Fibroblast of the conjunctiva (primary cell): ENCODE measurements at regions not wholly inside any gene's neighbourhood (a gene's known extent, or its start where the extent isn't known, plus 50 kb on each side); places are given as distances from the start of the nearest gene placed in this dataset.
"Not testable (repeated sequence)": the region's sequence is repeated elsewhere in the genome, so short reads cannot be mapped to it uniquely, and the experiment has no call there.

Experiments
- DNase-seq: peaks from one replicate; pipeline ENCODE4 v3.0.0-alpha.2; 2010; ENCODE audit warnings: low read depth

DNA sequence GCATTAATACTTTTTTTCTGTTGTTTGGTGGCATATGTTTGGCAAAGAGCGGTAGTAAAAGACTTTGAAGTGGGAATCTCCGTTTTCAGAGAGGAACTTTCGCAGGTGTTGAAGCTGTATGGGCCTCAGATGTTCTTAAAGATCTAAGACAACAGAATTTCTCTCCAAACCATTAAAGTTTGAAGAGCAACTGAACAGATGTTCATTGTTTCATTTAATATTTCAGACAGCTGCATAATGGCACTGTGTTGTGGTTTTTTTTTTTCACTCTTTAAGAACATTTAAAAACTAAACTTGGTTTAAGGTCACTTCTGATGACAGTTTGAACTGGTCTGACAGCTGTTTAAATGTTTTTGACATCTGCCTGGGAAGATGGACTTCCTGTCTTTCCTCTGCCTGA is 882.7 kb upstream of the PCDH10 start:
- no peak for DNase-seq

DNA sequence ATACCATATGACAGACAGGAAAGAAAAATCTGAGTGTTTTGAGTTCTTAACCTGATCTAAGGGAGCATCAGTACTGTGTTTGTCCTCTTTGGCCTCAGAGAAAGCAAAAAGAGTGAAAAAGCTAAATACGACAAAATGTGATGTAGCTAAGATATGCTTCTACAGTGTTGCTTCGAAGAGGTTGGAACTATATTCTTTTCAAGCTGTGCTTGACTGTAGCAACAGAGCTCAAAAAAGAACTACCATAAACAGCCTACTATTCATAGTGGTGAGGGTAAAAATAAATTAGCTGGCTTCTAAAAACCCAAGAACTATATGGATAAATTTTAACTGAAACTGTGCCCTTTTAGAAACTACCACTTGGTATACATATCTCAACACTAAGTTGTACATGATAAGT is 881.8 kb upstream of the PCDH10 start:
- DNase-seq = no peak

DNA sequence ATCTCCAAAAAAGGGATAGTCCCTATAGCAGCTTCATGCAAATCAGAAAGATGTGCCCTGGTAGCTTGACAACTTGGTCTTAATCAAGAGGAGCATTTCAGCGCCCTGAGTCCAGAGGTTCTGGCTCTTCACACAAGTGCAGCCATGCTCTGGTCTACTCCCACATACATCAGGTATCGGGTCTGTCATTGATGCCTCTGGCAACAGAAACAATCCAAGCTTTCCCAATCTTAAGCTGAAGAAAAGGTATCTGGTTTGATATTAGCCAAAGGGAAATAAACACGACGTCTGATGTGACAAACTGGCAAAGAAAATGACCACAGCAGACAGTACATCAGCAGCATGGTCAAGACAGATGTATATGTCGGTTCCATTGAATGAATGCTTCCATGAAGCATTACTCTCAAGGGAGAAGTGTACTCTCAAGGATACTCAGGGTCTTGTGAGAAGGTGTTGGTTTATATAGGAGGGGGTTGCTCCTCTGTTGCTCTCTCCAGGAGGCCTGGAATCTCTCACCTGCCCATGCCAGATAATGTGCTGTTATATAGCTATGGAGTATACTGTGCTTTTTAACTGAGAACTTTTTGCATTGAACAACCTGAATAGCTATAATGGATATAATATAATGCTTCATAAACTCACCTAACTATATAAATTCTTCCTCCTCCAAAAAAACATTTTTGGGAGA is 879.6 kb upstream of the PCDH10 start:
- DNase-seq = no peak

DNA sequence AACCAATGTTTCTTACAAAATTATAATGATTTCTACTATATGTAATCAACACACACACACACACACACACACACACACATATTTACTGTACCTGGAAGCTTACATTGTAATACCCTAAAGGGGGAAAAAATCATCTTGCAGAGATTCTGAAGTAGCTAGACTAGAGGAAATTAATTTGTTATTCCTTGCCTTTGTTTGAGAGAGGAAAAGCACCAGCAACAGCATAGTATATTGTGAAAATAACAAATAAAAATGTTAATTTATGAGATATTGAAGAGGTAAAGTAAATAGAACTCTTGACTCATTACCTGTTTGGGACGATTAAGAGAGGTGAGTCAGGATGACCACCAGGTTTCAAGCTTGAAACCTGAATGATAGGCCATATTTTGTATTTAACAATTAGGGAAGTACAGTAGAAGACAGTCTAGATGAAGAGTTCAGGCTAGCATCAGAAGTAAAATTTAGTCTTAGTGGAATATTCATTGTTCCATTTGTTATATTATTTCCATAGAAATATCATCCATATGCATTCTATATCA is 873.4 kb upstream of the PCDH10 start:
- DNase-seq = no peak

DNA sequence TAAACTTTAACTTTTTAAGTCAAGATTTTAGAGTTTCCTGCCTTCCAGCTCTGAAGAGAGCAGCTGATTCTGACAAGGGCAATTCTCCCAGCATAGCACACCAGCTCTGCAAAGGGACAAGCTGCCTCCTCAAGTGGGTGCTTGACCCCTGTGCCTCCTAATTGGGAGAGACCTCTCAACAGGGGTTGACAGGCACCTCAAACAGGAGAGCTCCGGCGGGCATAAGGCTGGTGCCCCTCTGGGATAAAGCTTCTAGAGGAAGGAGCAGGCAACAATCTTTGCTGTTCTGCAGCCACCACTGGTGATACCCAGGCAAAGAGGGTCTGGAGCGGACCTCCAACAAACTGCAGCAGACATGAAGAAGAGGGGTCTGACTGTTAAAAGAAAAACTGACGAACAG is 872.9 kb upstream of the PCDH10 start:
- no peak for DNase-seq

DNA sequence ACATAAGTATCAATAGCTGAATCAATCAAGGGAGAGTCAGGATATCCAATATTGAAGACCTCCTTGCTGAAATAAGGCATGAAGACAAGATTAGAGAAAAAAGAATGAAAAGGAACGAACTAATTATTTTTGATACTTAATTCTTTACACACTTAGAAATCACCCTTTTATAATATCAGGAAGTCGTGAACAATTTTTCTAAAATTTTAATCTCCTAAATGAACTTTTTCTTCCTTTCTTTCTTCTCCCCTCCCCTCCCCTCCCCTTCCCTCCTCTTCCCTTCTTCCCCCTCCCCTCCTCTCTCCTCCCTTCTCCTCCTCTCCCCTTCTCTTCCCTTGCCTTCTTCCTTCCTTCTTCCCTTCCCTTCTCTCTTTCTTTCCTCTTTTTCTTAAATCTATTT is 872.1 kb upstream of the PCDH10 start:
- no peak for DNase-seq

DNA sequence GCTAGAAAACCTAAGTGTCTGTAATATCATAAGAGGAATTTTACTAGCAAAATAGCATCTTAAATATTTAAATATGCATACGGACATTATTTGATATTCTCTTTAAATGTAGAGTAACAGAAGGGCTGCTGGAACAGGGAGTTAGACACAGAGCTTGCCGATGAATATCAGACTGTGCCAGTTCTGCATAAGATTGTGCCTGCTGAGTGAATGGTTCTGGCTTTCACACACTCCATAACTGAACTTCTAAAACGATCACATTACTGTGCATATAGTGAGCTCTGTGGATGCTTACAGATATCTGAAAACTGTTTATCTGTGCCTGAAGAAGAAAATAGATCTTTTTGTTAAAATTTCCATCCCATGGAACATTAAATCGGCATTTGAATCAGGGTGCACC is 867.4 kb upstream of the PCDH10 start:
- DNase-seq = no peak

DNA sequence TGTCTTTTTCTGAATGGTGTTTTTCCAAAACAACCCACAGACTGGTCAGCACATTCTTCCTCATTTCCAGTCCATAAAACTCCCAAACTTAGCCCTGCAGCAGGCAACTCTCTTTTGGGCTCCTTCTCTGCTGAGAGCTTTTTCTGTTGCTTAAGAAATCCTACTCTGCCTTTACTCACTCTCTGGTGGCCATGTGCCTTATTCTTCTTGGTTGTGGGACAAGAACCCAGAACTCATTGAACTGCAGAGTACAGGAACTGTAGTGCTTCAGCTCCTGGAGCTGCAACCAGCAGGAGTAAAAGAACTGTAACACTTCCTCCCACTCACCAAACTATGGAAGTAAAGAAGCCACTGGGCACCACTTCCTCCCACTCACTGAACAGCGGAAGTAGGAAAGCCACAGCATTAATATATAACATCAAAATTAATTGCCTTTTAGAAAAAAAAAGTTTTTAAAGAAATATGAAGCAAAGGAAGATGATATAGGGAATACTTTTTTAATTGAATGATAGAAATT is 864.1 kb upstream of the PCDH10 start:
- no peak for DNase-seq

DNA sequence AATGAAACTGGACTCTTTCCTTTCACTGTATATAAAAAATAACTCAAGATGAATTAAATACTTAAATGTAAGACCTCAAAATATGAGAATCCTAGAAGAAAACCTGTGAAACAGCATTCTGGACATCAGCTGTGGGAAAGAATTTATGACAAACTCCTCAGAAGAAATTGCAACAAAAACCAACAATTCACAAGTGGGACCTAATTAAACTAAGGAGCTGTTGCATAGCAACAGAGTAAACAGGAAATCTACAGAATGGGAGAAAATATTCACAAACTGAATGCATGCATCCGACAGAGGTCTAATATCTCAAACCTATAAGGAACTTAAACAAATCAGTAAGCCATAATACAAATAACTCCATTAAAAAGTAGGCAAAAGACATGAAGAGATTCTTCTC is 851.7 kb upstream of the PCDH10 start:
- no peak for DNase-seq

DNA sequence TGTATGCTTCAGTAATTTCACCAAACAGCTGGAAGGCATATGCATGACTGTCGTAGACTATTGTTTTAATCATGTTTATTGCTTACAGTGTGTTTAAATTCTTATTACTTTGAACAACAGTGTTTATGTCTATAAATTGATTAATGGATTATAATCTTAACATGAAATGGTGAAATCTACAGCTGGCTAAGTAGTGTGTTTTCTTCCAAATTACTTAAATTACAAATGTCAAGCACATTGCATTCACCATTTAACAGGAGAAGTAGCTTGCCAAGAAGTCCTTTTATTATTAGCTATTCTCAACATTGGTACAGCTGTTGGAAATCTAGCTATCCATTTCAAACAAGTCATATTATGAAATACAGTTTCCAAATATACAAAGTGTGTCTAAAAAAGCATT is 849.3 kb upstream of the PCDH10 start:
- no peak for DNase-seq

DNA sequence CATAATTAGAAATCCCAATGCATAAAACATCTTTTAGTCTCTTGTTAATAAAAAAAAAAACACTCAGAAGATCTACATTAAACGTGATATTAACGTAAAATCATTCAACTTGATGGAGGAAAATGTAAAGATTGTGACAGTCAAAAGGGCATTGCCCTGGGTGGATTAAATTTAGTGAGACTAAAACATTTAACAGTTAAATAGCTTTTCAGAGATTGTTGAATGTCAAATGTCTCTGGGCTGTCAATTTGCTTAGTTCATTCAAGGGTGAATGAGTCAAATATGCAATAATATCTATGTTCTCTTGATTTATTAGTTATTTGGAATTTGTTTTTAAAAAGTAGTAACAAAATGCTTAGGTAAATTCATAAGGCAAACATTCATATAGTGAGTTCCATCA is 836.6 kb upstream of the PCDH10 start:
- no peak for DNase-seq

DNA sequence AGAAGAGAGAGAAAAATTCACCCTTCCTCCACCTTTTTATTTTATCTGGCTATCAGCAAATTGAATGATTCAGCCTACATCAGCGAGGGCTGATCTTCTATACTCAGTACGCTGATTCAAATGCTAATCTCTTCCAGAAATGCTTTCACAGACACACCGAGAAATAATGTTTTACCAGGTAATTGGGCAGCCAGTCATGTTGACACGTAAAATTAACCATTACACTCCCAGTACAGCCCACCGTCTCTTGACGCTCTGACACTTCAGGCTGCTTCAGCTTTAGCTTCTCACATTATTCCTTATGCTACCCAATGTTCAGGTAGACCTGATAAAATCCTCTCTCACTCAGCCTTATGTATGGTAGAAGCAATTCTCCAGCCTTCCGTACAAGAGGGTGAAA is 835.2 kb upstream of the PCDH10 start:
- DNase-seq = no peak

DNA sequence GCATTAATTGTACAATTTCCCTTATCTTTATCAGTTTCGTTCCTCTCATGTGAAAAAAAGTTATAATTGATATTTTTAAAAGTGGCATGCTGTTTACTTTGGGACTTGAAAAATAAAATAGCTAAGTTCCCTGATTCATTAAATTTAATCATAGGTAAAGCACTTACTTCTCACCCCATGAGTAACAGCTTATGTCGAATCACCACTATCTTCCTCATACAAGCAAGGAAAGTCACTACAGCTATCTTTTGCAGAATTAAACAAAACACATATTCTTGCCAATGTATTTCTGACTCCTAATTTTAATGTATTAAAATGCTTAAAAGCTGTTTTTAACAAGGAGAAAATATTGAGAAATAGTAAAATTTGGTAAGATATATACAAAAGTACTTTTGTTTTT is 832.4 kb upstream of the PCDH10 start:
- no peak for DNase-seq

DNA sequence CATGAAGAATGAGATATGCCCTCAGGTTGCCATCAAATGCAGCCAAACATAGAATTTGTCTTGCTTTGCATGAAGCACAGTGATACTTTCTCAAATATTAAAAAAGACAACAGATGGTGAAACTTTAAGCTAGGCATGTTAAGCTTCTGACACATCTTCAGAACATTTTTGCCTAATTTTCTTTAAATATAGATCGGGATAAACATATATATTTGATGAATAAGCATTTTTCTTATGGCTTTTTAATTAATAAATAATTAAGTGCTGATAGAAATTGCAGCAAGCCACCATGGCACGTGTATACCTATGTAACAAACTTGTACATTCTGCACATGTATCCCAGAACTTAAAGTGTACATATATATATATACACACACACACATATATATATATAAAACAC is 831.2 kb upstream of the PCDH10 start:
- no peak for DNase-seq

DNA sequence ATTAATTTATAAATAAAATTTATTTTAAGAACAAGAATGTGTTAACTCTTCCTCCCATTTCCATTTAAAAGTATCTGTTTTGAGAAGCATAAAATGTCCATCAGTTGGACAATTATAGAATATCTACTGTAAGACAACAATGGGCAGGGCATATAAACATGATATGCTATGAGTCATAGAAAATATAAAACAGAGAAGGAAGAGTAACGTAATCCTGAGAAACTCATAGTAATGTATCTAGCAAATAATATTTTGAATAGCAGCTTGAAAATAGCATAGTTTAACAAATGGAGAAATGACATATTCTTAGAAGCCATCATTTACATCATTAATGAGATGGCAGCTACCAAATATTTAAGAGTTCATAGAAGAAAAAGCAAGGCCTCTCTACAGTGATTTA is 820.3 kb upstream of the PCDH10 start:
- DNase-seq = no peak

DNA sequence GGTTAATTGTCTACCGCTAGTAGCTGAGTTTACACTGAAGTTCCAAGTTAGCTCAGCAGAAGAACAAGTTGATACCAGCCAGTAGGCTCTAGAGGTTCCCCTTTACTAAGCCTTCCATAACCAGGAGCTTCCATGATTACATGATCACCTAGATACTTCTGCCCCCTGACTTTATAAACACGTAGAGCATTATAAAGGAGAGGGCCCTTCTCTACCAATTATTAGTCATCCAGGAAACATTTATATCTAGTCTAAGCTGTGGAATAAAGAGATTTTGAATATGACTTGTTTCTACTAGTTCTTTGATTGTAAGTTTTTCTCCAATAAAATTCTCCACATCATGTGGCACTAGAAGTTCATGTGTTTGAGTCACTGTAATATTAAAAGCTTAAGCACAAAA is 818.1 kb upstream of the PCDH10 start:
- DNase-seq = no peak

DNA sequence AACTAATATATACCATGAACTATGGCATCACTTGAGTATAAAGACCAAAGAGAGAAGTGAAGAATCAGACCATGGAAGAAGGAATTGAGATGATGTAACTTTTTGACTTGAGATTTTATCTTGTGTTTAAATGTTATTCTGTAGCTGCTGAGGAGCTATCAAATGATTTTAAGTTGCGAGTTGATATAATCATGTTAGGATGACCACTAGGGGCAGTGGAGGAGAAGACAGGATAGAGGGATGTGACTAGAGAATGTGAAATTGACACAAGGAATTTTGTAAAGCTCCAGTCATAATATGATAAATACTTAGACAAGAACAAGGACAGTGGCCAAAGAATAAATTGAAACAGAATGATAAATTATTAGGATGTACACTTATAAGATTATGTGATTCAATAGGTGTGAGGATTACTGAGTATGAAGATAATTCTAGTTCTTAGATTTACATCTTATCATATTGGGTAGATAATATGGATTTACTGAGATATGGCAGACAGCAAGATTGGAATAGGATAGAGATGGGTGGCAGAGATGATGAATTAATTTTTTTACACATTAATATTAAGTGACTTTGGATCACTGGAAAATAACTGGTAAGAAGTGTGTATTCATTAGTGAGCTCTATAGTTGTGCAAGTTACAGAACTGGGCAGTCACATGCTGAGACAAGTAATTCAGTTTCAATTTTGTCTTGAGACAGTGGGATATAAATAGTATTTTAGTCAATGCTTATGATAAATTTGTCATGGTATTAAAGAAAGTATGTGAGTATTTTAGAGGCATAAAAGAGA is 816.0 kb upstream of the PCDH10 start:
- DNase-seq = no peak

DNA sequence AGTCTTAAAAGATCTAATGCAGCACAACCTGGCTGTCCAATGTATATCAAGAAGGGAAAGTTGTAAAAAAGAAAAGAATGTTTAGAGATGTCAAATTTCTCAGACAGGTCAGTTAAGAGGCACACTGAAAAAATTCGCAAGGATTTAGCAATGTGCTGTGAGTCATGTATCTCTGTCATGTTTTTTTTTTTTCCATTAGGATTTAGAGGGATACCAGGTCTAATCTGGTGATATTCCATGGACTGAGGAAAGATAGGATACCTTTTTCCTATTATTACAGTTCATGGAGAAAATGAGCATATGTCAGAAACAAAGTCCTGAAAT is 815.4 kb upstream of the PCDH10 start:
- DNase-seq = no peak

DNA sequence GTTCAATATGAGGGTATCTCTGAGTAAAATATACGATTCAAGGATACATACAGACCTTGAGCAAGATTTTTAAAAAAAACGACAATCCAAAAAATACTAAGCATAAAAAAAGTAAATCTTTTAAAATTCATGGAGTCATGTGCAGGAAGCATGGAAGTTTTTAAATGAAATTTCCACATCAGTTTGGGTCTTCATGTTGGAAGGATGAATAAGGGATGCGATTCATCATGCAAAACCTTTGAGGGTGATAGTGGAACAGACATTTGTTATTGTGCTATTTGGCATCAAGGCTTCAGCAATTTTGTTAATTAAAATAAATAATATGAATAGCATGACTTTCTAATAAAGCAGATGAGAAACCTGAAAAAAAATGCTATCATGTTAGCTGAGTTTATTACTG is 815.0 kb upstream of the PCDH10 start:
- no peak for DNase-seq

DNA sequence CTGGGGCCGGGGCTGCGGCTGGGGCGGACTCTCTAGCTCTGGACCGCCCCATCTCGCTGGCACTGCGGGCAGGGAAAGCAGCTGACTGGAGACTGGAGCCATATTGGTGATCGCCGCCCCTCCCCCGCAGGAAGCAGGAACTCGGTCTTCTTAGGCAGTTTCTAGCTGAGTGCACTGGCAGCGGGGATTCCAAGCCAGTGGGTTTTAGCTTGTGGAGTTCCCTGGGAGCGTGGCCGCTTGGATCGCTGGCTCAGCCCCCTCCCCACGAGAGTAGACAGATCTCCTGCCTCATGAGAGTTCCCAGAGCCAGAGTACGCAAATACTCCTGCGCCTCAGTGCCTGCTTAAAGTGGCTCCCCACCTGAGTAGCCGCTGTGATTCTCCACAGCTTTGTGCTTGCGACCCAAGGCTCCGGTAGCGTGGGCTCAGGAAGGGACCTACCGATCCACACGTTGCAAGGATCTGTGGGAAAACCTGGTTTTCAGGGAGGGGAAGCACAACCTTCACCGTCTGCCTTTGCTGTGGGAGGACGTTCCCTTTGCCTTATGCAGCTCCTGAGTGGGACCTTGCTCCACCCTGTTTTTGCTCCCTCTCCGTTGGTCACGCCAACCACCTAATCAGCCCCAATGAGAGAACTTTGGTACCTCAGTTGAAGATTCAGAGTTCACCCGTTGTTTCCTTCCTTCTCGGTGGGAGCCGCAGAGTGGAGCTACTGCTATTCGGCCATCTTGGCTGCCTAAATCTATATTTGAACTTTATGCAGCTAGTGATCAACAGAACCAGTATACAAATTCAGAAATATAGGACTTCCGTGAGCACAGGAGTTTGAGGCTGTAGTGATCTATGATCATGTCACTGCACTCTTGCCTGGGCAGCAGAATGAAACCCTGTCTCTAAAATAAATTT is 803.9 kb upstream of the PCDH10 start:
- no peak for DNase-seq

DNA sequence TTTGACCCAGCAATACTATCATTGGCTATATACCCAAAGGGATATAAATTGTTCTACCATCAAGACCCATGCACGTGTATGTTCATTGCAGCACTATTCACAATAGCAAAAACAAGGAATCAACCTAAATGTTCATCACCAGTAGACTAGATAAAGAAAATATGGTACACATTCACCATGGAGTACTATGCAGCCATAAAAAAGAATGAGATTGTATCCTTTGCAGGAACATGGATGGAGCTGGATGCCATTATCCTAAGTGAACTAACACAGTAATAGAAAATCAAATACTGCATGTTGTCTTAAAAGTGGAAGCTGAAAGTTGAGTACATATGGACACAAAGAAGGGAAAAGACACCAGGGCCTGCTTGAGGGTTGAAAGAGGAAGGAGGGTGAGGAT is 803.1 kb upstream of the PCDH10 start:
- no peak for DNase-seq

DNA sequence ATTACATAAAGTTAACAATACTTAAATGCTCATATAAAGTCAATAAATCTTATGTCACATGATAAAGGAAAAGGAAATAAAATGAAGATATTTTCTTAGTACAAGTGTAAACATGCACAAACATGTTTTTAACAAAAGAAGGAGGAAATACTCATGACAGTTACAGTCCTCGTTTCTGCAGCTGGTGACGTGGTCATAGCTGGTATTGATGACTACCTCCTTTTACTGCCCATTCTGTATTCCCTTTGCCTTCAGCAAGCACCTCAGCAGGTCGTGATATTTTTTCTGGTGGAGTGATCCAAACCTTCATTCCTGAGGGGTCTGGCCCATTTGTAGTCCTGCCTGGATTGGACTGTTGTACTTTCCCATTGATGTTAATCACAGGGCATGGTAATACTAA is 797.5 kb upstream of the PCDH10 start:
- DNase-seq = not testable (repeated sequence)

DNA sequence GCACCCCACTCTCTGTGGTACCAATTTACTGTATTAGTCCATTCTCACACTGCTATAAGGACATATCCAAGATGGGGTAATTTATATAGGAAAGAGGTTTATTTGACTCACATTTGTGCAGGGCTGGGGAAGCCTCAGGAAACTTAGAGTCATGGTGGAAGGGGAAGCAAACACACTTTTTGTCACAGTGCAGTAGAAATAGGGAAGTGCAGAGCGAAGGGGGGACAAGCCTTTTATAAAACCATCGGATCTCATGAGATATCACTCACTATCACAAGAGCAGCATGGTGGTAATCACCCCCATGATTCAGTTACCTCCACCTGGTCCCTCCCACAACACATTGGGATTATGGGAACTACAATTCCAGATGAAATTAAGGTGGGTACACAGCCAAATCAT is 766.9 kb upstream of the PCDH10 start:
- no peak for DNase-seq
